GM18861 (cell line): ENCODE measurements at regions not wholly inside any gene's neighbourhood (a gene's known extent, or its start where the extent isn't known, plus 50 kb on each side); places are given as distances from the start of the nearest gene placed in this dataset.
"Not testable (repeated sequence)": the region's sequence is repeated elsewhere in the genome, so short reads cannot be mapped to it uniquely, and the experiment has no call there.

Experiments
- ATAC-seq: cut with Tn5 transposase; IDR thresholded peaks from one replicate; pipeline ENCODE4 v1.9.1; 2021; ENCODE audit not compliant: unreplicated experiment

DNA sequence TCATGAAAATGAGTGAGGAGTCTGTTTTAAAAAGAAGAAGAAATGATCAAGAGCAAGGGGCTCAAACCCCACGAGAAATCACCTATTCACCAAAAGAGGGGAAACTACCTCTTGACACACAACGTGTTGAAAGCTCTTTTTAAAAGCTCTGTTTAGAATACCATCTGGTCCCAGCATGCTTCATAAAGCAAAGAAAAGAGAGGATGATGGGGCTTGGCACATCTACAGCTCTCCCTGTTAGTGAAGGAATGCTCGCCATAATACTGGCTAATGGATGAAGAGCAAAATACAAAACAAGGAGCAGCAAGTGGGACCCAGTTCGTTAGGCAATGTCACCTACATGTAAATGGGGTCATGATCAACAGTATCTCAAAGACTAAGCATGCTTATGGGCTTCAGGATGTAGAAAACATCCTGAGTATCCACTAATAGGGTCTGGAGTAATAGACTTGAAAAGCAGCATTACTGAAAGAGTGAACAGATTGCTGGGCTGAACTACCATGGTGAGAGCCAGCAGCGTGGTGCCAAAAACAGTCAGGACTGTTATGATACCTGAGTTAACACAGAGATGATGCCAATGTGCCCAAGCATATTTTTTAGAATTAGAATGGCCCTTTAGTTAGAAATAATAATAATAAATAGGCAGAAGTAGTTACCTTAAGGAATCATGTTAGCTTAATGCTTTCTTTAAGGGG lies 159.7 kb upstream of the POU1F1 start:
- no peak for ATAC-seq

DNA sequence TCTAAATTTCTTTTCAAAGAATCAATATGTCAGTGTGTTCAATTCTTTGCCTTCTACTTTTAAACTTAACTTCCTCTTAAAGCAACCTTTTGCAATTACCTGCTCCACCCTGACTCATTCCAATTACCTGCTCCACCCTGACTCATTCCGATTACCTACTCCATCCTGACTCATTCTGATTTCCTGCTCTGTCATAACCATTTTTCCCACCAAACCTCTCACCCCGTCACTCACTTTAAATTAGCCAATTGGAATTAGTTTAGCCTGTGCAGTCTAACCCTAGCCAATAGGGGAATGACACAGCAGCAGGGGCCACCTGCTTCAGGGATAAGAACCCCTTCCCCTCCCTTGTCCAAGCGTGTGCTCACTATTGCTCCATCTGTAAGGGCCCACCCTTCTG lies 157.1 kb upstream of the POU1F1 start:
- ATAC-seq: not testable (repeated sequence)

- no peak for ATAC-seq
Observed at GRCh38 chr3:87426918-87427317, 150.5 kb upstream of the POU1F1 start.

DNA sequence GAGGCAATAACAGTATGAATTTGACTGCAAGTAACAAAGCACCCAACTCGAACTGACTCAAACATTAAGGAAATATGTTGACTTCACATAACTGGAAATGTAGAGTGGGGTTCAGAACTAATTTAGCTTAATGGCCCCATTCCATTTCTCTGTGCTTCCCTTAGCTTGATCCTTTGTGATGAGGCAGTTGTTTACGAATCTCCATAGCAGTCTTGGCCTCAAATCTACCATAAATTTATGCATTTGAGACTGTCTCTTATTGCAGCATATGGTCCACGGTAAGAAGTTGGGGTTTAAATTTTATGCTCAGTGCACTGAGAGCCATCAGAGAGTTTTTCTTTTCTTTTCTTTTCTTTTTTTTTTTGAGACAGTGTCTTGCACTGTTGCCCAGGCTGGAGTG lies 148.7 kb upstream of the POU1F1 start:
- no peak for ATAC-seq

GRCh38 chr3:87423336-87423735 lies 147.0 kb upstream of the POU1F1 start:
- ATAC-seq: no peak

DNA sequence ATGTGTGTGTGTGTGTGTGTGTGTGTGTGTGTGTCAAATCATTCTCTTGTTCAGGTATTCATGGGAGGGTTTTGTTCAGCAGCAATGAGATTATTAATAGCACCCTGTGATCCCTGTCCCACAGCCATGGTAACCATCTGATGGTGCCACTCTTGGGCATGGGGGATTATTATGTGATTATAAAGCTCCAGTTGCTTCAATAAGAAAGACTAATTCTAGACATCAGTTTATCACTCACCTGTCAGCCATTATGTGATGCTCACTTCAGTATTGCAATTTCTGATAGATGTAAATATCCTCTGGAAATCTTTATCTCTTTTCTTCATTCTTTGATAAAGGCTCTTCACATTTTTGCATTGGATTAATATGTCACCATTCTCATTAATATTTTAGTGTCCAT lies 145.9 kb upstream of the POU1F1 start:
- ATAC-seq: no peak

DNA sequence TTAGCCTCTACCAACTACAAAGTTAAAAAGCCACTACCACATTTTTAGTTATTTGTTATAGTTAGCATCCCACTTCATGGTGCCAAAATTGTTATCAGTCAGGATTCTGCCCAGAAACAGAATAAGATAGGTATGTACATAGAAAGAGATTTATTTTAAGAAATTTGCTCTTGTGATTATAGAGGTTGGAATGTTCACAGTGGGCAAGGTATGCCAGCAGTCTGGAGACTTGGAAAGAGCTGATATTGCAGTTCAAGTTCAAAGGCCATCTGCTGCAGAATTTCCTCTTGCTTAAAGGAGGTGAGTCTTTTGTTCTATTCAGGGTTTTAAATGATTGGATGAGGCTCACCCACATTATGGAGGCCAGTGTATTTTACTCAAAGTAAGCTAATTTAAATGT lies 143.8 kb upstream of the POU1F1 start:
- no peak for ATAC-seq

DNA sequence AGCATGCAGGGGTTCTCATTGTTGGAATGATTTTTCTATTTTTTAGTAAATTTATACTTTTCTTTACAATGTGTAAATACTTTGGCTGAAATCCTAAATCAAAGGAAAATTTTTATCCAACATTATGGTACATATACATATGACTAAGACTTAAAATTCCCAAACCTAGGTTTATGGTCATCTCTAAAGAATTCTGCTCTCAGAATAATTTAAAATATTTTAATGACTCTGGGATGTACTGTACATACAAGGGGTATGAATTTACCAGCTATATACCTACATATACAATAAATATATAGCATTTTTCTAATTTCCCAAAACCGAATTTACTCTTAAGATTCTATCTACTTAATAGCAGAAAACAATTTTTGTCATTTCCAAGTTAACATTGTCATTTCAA lies 137.9 kb upstream of the POU1F1 start:
- no peak for ATAC-seq

- no peak for ATAC-seq
Observed at GRCh38 chr3:87413814-87414213, 137.4 kb upstream of the POU1F1 start.

GRCh38 chr3:87410110-87410509 lies 133.7 kb upstream of the POU1F1 start:
- no peak for ATAC-seq

DNA sequence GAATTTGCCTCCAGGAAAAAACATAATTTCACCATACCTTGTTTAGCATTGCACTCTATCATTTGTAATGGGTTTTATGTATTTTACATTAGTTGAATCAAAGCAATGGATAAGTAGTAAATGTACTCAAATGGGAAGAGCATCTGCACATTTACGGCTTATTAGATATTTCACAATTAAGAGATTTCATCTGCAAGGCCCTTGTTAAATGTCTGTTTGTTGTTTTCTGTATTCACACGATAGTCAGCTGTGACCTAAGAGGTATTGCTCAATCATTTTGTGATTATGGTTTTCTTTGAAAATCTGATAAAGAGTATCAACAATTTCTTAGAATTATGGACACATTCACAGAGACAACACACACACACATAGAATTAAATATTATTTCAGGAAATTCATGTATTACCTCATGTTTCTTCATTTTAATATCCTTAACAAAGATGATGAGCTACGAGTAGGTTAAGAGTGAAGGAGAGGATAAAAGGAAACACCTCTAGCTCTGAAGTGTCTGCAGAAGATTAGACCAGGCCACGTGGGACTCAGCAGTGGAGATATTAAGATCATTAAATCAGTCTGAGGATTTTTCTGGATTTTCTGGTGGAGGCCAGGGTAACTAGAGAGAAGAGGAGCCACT lies 121.9 kb upstream of the POU1F1 start:
- no peak for ATAC-seq

GRCh38 chr3:87397211-87397610 lies 120.8 kb upstream of the POU1F1 start:
- ATAC-seq: no peak

- no peak for ATAC-seq
Observed at GRCh38 chr3:87390821-87391220, 114.4 kb upstream of the POU1F1 start.

DNA sequence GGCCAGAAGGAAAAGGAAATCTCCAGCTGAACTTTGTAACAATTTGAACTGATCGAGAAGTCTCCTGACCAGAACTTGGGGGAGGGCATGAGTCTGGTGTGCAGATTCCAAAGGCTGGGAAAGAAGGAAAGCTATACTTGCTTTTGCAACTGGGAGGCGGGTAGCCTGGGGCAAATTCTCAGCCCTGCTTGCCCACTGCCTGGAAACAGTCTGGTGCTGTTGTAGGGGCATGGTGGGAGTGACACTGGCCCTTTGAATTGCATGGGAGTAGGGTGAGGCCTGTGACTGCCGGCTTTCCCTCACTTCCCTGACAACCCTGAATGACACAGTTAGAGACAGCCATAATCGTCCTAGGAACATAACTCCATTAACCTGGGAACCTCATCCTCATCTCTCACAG lies 114.0 kb upstream of the POU1F1 start:
- no peak for ATAC-seq

DNA sequence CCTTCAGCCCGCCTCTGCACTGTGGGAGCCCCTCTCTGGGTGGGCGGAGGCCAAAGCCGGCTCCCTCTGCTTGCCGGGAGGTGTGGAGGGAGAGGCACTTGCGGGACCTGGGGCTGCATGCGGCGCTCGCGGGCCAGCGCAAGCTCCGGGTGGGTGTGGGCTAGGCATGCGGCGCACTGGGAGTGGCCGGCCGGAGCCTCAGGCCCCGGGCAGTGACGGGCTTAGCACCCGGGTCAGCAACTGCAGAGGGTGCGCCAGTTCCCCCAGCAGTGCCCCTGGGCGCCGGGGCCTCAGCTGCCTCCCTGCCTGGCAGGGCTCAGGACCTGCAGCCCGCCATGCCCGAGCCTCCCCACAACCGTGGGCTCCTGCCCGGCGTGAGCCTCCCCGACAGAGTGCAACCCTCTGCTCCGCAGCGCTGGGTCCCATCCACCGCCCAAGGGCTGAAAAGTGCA lies 98.9 kb upstream of the POU1F1 start:
- no peak for ATAC-seq

DNA sequence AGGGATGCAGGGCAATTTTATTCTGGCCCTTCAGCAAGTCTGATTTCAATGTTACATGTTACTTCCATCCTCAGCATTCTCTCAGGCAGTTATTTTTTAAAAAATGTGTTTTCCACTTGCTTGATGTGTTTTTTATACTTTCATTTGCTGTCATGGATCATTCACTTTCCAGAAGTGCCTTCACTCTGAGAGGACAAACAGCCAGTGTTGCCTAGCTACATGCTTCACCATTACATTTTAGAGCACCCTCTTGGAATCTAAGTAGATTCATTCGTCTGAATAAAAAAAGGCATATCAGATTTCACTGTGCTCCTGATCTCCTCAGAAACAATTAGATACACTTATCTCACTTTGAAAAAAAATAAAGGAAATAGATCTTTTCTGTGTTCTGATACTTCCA lies 93.6 kb upstream of the POU1F1 start:
- no peak for ATAC-seq

DNA sequence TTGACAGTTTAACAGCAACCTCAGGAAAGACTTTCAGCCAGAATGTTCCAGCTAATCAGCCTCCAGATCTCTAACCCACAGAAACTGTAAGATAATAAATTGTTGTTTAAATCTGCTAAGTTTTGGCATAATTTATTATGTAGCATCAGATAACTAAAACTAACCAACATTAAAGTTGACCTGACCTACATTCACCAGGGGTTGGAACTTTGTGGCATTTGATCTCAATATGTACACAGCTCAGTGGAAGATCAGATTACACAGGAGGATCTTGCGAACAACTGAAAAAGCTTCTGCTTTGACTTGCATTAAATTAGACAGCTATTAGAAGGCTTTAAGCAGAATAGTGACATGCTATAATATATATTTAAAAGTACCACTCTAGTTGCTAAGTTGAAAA lies 91.4 kb upstream of the POU1F1 start:
- ATAC-seq: no peak

DNA sequence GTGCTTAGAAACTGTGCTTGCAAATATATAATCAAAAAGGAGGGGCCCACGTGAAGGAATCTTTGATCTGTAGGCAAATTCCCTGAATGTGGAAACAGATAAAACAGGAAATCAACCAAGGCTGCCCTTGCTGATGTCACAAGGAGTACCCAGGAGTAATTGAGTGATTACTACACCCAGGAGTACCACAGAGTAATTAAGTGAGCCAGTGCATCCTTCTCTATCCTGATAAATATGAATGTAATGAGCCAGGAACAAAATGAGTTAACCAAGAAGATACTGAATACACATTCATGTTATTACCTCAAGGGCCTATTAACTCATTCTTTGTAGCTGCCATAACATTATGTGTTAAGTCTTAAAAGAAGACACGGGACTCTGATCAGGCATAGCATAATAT lies 87.3 kb upstream of the POU1F1 start:
- no peak for ATAC-seq

DNA sequence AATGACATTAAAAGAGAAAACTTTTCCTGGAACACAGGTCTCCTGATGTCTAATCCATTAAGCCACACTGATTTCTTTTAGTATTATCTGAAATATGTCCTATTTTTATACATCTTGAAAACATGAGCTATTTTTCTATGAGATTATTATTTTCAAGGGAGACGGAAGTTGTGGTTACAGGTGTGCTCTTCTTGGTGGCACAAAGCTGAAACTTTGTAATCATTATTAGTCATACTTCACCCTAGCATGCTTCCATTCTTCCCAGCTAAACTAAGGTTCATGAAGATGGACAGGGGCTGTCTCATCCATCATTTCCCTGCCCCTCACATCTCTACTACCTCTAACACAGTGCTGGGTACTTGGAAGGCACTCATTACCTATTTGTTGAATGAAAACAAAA lies 85.6 kb upstream of the POU1F1 start:
- no peak for ATAC-seq

DNA sequence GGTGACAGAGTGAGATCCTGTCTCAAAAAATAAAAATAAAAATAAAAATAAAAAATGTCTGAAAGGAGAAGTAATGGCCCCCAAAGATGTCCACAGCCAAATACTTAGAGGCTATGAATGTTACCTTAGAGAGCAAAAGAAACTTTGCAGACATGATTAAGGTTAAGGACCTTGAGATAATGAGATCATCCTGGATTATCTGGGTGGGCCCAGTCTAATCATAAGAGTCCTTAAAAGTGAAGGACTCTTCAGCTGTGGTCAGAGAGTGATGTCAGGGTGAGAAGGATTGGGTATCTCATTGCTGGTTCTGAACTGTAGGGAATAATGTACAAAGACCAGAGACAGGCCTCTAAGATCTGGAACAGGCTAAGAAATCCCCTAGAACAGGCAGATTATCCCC lies 84.9 kb upstream of the POU1F1 start:
- no peak for ATAC-seq

GRCh38 chr3:87359826-87360225 lies 83.4 kb upstream of the POU1F1 start:
- ATAC-seq: no peak

GRCh38 chr3:87359025-87359424 lies 82.6 kb upstream of the POU1F1 start:
- ATAC-seq: no peak

DNA sequence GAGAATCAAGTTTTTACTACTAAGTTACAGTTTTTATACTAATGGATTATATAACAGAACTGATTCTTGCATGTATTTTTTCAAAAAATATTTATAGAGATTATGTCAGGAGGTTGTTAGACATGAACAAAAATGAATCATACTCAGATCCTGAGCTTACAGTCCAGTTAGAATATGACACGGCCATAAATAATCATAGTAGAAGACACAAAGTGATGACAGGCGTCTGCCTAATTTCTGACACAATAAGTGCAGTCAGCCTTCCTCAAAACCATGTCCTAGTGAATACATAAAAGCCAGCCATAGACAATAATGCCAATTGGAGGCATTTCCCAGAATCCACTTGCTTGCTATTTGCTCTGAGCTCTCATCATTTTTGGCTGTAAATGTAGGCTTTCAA lies 81.7 kb upstream of the POU1F1 start:
- ATAC-seq: no peak
